RWPE2 (cell line): ENCODE measurements at regions not wholly inside any gene's neighbourhood (a gene's known extent, or its start where the extent isn't known, plus 50 kb on each side); places are given as distances from the start of the nearest gene placed in this dataset.
"Not testable (repeated sequence)": the region's sequence is repeated elsewhere in the genome, so short reads cannot be mapped to it uniquely, and the experiment has no call there.

Experiments
- ATAC-seq: fragments of 200-7000 bp; cut with Tn5 transposase; 3 replicates; pipeline ENCODE4 v1.9.1; 2021; ENCODE audit warnings: low read depth
- DNase-seq: peaks from one replicate; pipeline ENCODE4 v3.0.0-alpha.2; 2020; ENCODE audit warnings: low spot score
- H3K27ac ChIP-seq: fragments of 450-650 bp; 2 replicates; pipeline ENCODE4 v1.5.1; 2017; ENCODE audit warnings: mild to moderate bottlenecking; ENCODE audit not compliant: poor library complexity, severe bottlenecking
- H3K27me3 ChIP-seq: fragments of 250-450 bp; sonication (Bioruptor Pico); 2 replicates; pipeline ENCODE4 v1.5.1; 2021; ENCODE audit warnings: mild to moderate bottlenecking, moderate library complexity; ENCODE audit not compliant: insufficient read depth, poor library complexity, severe bottlenecking
- H3K36me3 ChIP-seq: fragments of 250-450 bp; sonication (Bioruptor Pico); 2 replicates; pipeline ENCODE4 v1.5.1; 2020; ENCODE audit warnings: low read depth, mild to moderate bottlenecking, moderate library complexity
- H3K4me1 ChIP-seq: fragments of 250-450 bp; sonication (Bioruptor Pico); 2 replicates; pipeline ENCODE4 v1.5.1; 2021; ENCODE audit warnings: mild to moderate bottlenecking, moderate library complexity; ENCODE audit not compliant: insufficient read depth, poor library complexity, severe bottlenecking
- H3K4me3 ChIP-seq: fragments of 250-450 bp; sonication (Bioruptor Pico); 2 replicates; pipeline ENCODE4 v1.5.1; 2021; ENCODE audit warnings: mild to moderate bottlenecking, moderate library complexity; ENCODE audit not compliant: severe bottlenecking
- H3K9me3 ChIP-seq: fragments of 250-450 bp; sonication (Bioruptor Pico); 2 replicates; pipeline ENCODE4 v1.5.1; 2021; ENCODE audit warnings: mild to moderate bottlenecking, moderate library complexity; ENCODE audit not compliant: severe bottlenecking
- CTCF ChIP-seq: fragments of 450-650 bp; IDR thresholded peaks from one replicate; pipeline ENCODE4 v1.5.1; 2017; ENCODE audit warnings: mild to moderate bottlenecking, moderate library complexity; ENCODE audit not compliant: poor library complexity, severe bottlenecking

- DNase-seq (no peak), ATAC-seq (no peak)
- H3K9me3 ChIP-seq: no peaks in the 10 kb centered on the region
- H3K27me3 ChIP-seq: no peaks in the 10 kb centered on the region
- no peak overlapping the region for H3K4me3 ChIP-seq
- TF ChIP-seq CTCF: no peak
- H3K27ac ChIP-seq: no peak overlapping the region
- no peaks in the 10 kb centered on the region for H3K36me3 ChIP-seq
- no peaks in the 10 kb centered on the region for H3K4me1 ChIP-seq
These were observed 318.0 kb downstream of the PTPRU start for GRCh38 chr1:29554208-29554778.

DNA sequence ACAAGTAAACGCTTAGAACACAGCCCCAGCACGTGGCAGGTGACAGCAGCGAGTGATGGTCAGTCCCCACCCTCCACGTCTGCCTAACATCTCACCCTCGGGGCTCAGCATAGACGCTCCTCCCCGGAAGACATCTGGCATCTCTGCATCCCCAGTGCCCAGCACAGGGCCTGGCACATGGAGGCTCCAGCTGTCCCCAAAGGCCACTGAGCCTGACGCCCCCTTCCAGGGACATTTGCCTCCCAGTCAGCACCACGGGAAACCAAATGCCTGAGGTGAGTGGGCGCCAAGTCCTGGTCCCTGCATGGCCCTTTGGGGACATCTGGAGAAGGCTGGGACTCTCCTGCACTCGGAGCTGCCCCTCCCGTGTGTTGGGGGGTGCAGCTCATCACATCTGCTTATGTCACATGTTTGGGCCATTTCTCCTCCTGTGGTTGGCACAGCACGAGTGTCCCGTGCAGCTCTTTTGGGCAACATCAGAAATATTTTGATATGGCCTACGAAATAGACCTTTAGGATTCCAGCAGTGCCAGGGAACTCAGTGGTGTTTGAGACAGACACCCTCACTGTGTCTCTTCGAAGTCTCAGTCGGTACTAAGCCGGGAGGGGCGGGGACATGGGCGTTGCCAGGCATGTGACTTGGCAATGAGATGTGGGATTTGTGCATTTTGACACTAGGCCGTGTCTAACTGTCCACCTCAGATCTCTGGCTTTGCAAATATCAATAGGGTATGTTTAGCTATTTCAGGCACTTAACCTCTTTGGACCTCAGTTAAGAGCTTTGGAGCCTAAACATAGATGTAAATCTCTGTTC is 315.0 kb downstream of the PTPRU start:
- no peak for TF ChIP-seq CTCF
- no peak for DNase-seq
- ATAC-seq: no peak
- Histone ChIP-seq H3K27me3 (no peaks in the 10 kb centered on the region), H3K27ac (no peak overlapping the region), H3K9me3 (no peaks in the 10 kb centered on the region), H3K4me3 (no peak overlapping the region), H3K36me3 (no peaks in the 10 kb centered on the region), H3K4me1 (no peaks in the 10 kb centered on the region)

GRCh38 chr1:29550119-29550841 is 314.0 kb downstream of the PTPRU start:
- H3K4me3 ChIP-seq: no peak overlapping the region
- TF ChIP-seq CTCF: no peak
- ATAC-seq (no peak), DNase-seq (no peak)
- H3K27ac ChIP-seq: no peak overlapping the region
- H3K4me1 ChIP-seq: no peaks in the 10 kb centered on the region
- H3K27me3 ChIP-seq: no peaks in the 10 kb centered on the region
- H3K9me3 ChIP-seq: no peaks in the 10 kb centered on the region
- no peaks in the 10 kb centered on the region for H3K36me3 ChIP-seq

GRCh38 chr1:29549728-29550118 is 313.4 kb downstream of the PTPRU start:
- H3K27me3 ChIP-seq, DNase-seq, ATAC-seq, H3K4me1 ChIP-seq, H3K9me3 ChIP-seq, H3K27ac ChIP-seq, H3K36me3 ChIP-seq, H3K4me3 ChIP-seq: not testable (repeated sequence)

DNA sequence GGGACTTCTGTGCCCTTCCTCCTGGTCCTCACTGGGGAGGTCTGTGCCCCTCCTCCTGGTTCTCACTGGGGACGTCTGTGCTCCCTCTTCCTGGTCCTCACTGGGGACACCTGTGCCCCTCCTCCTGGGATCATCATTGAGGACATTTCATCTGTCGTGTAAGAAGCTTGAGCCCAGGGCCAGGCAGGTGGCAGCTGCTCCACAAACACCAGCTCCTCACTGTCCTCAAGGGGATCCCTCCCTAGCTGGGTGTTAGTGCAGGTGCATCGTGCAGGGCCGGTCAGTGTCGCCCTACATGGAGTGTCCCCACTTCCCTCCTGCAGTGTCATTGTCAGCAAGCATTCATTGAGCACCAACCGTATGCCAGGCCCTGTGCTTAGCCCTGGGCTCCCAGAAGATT is 312.7 kb downstream of the PTPRU start:
- ATAC-seq (no peak), DNase-seq (no peak)
- H3K27ac ChIP-seq: no peak overlapping the region
- no peak for TF ChIP-seq CTCF
- H3K9me3 ChIP-seq: no peaks in the 10 kb centered on the region
- H3K4me1 ChIP-seq: no peaks in the 10 kb centered on the region
- no peaks in the 10 kb centered on the region for H3K27me3 ChIP-seq
- no peaks in the 10 kb centered on the region for H3K36me3 ChIP-seq
- H3K4me3 ChIP-seq: no peak overlapping the region
